Body of pancreas (tissue), 4 donors: ENCODE measurements at regions not wholly inside any gene's neighbourhood (a gene's known extent, or its start where the extent isn't known, plus 50 kb on each side); places are given as distances from the start of the nearest gene placed in this dataset.

ENCODE experiments used
- POLR2A ChIP-seq, 3 donors: fragments of 450-650 bp; IDR thresholded peaks; one replicate each; pipeline ENCODE4 v1.6.1; 2016; ENCODE audit warnings: antibody characterized with exemption in 3 of 3, mild to moderate bottlenecking in 2 of 3
- TF ChIP-seq, protein P1 (sequence below), 7 experiments: fragments of 450-650 bp in 4 of 7; fragments of 200-600 bp in 3 of 7; sonication (generic) in 3 of 7; IDR thresholded peaks; one replicate each; pipeline ENCODE4 v1.5.1; 2016 to 2019; ENCODE audit warnings: antibody characterized with exemption in 7 of 7

DNA sequence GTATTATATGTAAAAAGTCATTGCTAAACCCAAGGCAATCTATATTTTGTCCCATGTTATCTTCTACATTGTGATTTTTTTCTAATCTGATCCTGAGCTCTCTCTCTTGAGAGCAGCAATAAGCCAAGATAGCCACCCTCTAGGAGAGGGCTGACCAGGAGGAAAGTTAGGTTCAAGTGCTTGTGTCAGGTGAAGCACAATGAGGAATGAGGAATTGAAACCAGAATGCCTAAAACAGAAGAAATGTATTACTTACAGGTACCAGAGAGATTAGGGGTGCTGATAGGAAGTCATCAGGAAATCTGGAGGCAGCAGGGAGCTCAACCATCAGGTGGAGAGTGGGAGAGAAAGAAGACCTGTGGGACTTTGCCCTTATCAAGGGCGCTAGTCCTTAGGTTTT is 85.5 kb upstream of the BARHL2 start:
- TF ChIP-seq, protein P1, sequence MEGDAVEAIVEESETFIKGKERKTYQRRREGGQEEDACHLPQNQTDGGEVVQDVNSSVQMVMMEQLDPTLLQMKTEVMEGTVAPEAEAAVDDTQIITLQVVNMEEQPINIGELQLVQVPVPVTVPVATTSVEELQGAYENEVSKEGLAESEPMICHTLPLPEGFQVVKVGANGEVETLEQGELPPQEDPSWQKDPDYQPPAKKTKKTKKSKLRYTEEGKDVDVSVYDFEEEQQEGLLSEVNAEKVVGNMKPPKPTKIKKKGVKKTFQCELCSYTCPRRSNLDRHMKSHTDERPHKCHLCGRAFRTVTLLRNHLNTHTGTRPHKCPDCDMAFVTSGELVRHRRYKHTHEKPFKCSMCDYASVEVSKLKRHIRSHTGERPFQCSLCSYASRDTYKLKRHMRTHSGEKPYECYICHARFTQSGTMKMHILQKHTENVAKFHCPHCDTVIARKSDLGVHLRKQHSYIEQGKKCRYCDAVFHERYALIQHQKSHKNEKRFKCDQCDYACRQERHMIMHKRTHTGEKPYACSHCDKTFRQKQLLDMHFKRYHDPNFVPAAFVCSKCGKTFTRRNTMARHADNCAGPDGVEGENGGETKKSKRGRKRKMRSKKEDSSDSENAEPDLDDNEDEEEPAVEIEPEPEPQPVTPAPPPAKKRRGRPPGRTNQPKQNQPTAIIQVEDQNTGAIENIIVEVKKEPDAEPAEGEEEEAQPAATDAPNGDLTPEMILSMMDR (IDR thresholded peaks at IDR 0.05) = no peak
- no peak for TF ChIP-seq POLR2A (IDR thresholded peaks at IDR 0.05)
